IMR-90 (cell line): ENCODE measurements at regions not wholly inside any gene's neighbourhood (a gene's known extent, or its start where the extent isn't known, plus 50 kb on each side); places are given as distances from the start of the nearest gene placed in this dataset.
A peak's percentile ranks its signal among the peaks of the same experiment; 100 is the strongest.

Experiments used
- ATAC-seq: fragments of 200-7000 bp; cut with Tn5 transposase; 2 replicates; pipeline ENCODE4 v1.9.1; 2020; ENCODE audit warnings: low read depth, mild to moderate bottlenecking, moderate library complexity
- BruUV-seq: library from RNA; stranded (reverse); fragments of 400-500 nt; replicated peaks from 2 replicates; lab custom pipeline; 2021; lab: Mats Ljungman, UMichigan
- CTCF ChIA-PET: fragments of 300-600 bp; formaldehyde crosslinking; extraction: SDS; loops from one replicate; lab custom pipeline; 2021; ENCODE audit warnings: antibody characterized with exemption; lab: Yijun Ruan, JAX
- POLR2A ChIA-PET: fragments of 300-600 bp; sonication (Branson Sonifier 250); formaldehyde crosslinking; loops from one replicate; lab custom pipeline; 2022; ENCODE audit warnings: antibody characterized with exemption; ENCODE audit not compliant: unreplicated experiment; lab: Charles Lee
- DNase-seq: peaks from one replicate; pipeline ENCODE4 v3.0.0; 2013
- H2AFZ ChIP-seq: replicated peaks from 2 replicates; pipeline ENCODE3; 2013; ENCODE audit warnings: low read length, mild to moderate bottlenecking; ENCODE audit not compliant: poor library complexity
- H2AK5ac ChIP-seq: 2 replicates; pipeline ENCODE4 v1.6.1; 2013; ENCODE audit warnings: low read depth, low read length, inconsistent platforms
- H2AK9ac ChIP-seq: replicated peaks from 2 replicates; pipeline ENCODE3; 2013; ENCODE audit warnings: mild to moderate bottlenecking, low read depth, low read length, moderate library complexity; ENCODE audit not compliant: poor library complexity
- H2BK120ac ChIP-seq: 2 replicates; pipeline ENCODE4 v1.6.1; 2013; ENCODE audit warnings: low read depth, low read length, inconsistent platforms
- H2BK15ac ChIP-seq: 3 replicates; pipeline ENCODE4 v1.6.1; 2013; ENCODE audit warnings: low read depth, low read length, inconsistent platforms
- H2BK20ac ChIP-seq: 2 replicates; pipeline ENCODE4 v1.6.1; 2013; ENCODE audit warnings: low read depth, mild to moderate bottlenecking, inconsistent platforms, low read length, moderate library complexity
- H2BK5ac ChIP-seq: 2 replicates; pipeline ENCODE4 v1.6.1; 2013; ENCODE audit warnings: mild to moderate bottlenecking, low read depth, low read length, inconsistent platforms; ENCODE audit not compliant: poor library complexity, severe bottlenecking
- H3K14ac ChIP-seq: replicated peaks from 2 replicates; pipeline ENCODE4 v1.6.1; 2013; ENCODE audit warnings: low read depth, low read length, inconsistent platforms
- H3K18ac ChIP-seq: 2 replicates; pipeline ENCODE4 v1.6.1; 2013; ENCODE audit warnings: low read depth, low read length, control low read depth
- H3K23ac ChIP-seq: 2 replicates; pipeline ENCODE4 v1.6.1; 2013; ENCODE audit warnings: low read depth, low read length, inconsistent platforms
- H3K27ac ChIP-seq: 2 replicates; pipeline ENCODE4 v1.5.1; 2013; ENCODE audit warnings: mild to moderate bottlenecking, control low read depth, low read length; ENCODE audit not compliant: insufficient read depth
- H3K27me3 ChIP-seq: 2 replicates; pipeline ENCODE4 v1.6.1; 2013; ENCODE audit warnings: low read length; ENCODE audit not compliant: control insufficient read depth, insufficient read depth
- H3K36me3 ChIP-seq: 2 replicates; pipeline ENCODE4 v1.6.1; 2013; ENCODE audit warnings: low read length, mixed read lengths; ENCODE audit not compliant: control insufficient read depth, insufficient read depth
- H3K4ac ChIP-seq: 2 replicates; pipeline ENCODE4 v1.6.1; 2013; ENCODE audit warnings: low read depth, low read length, inconsistent platforms
- H3K4me1 ChIP-seq: 2 replicates; pipeline ENCODE4 v1.6.1; 2013; ENCODE audit warnings: low read length, mixed read lengths; ENCODE audit not compliant: control insufficient read depth, insufficient read depth
- H3K4me2 ChIP-seq: 2 replicates; pipeline ENCODE4 v1.6.1; 2013; ENCODE audit warnings: low read depth, mild to moderate bottlenecking, control low read depth, low read length, moderate library complexity
- H3K4me3 ChIP-seq: 2 replicates; pipeline ENCODE4 v1.5.1; 2013; ENCODE audit warnings: low read depth, mild to moderate bottlenecking, control low read depth, low read length, moderate library complexity; ENCODE audit not compliant: insufficient read depth
- H3K56ac ChIP-seq: 2 replicates; pipeline ENCODE4 v1.6.1; 2013; ENCODE audit warnings: low read length, inconsistent platforms; ENCODE audit not compliant: insufficient read depth; ENCODE audit errors: extremely low read depth
- H3K79me1 ChIP-seq, 2 experiments: 2 replicates each; pipeline ENCODE4 v1.6.1; 2013; ENCODE audit warnings: low read length in 2 of 2, inconsistent platforms in 1 of 2, low read depth in 1 of 2
- H3K9ac ChIP-seq: 2 replicates; pipeline ENCODE4 v1.6.1; 2013; ENCODE audit warnings: low read depth, low read length, control low read depth
- H3K9me1 ChIP-seq: 2 replicates; pipeline ENCODE4 v1.6.1; 2013; ENCODE audit warnings: low read length, inconsistent platforms; ENCODE audit not compliant: insufficient read depth
- H3K9me3 ChIP-seq: 2 replicates; pipeline ENCODE4 v1.6.1; 2013; ENCODE audit warnings: low read length; ENCODE audit not compliant: control insufficient read depth, insufficient read depth
- H4K20me1 ChIP-seq: 2 replicates; pipeline ENCODE4 v1.6.1; 2013; ENCODE audit warnings: low read length, inconsistent platforms; ENCODE audit not compliant: insufficient read depth
- H4K5ac ChIP-seq: 2 replicates; pipeline ENCODE4 v1.6.1; 2013; ENCODE audit warnings: mild to moderate bottlenecking, low read depth, low read length, control low read depth
- H4K8ac ChIP-seq, 2 experiments: 2 replicates each; pipeline ENCODE4 v1.6.1; 2013; ENCODE audit warnings: low read depth in 2 of 2, low read length in 2 of 2, control low read depth in 1 of 2, inconsistent platforms in 1 of 2
- H4K91ac ChIP-seq: 2 replicates; pipeline ENCODE4 v1.6.1; 2013; ENCODE audit warnings: low read depth, low read length, inconsistent platforms; ENCODE audit not compliant: insufficient read depth
- CTCF ChIP-seq: conservative IDR thresholded peaks from 2 replicates; pipeline ENCODE4 v1.5.1; 2012; ENCODE audit warnings: mild to moderate bottlenecking, low read depth, low read length, improper control_type of control experiment
- ELK1 ChIP-seq: fragments of 150-350 bp; IDR thresholded peaks from 2 replicates; pipeline ENCODE4 v1.6.1; 2016; ENCODE audit warnings: low read depth, mild to moderate bottlenecking, low read length, moderate library complexity, borderline replicate concordance
- FOS ChIP-seq: fragments of 150-350 bp; IDR thresholded peaks from 2 replicates; pipeline ENCODE4 v1.6.1; 2016; ENCODE audit warnings: low read depth, low read length
- MAZ ChIP-seq: IDR thresholded peaks from 2 replicates; pipeline ENCODE4 v1.6.1; 2012; ENCODE audit warnings: low read depth, mild to moderate bottlenecking, low read length, improper control_type of control experiment, moderate library complexity, borderline replicate concordance
- RAD21 ChIP-seq: IDR thresholded peaks from 2 replicates; pipeline ENCODE4 v1.6.1; 2012; ENCODE audit warnings: low read length, improper control_type of control experiment
- SMC3 ChIP-seq: fragments of 150-350 bp; IDR thresholded peaks from 2 replicates; pipeline ENCODE4 v1.6.1; 2016; ENCODE audit warnings: low read depth, mild to moderate bottlenecking, antibody characterized with exemption, low read length, moderate library complexity
- WGBS, 2 experiments: methylation state at CpG; one replicate each; pipeline versions ENCODE4 v1.1.5 to v1.1.7; 2013; ENCODE audit warnings: missing lambda C conversion rate in 2 of 2; ENCODE audit not compliant: insufficient read length in 1 of 2; ENCODE audit errors: extremely low coverage in 2 of 2; 5-methylcytosine and 5-hydroxymethylcytosine counted together
- dilution Hi-C: fragments of 300-500 bp; cut with HindIII; formaldehyde crosslinking; loops from one replicate; pipeline ENCODE4 v1.14.3; 2018; ENCODE audit warnings: low sequenced_read_pairs; ENCODE audit not compliant: unreplicated experiment
- in situ Hi-C: fragments of 300-500 bp; cut with MboI; formaldehyde crosslinking; loops from 3 replicates; pipeline ENCODE4 v1.14.3; 2019; ENCODE audit warnings: low sequenced_read_pairs, inconsistent platforms, mixed read lengths
- intact Hi-C: fragments of 100-400 bp; cut with micrococcal nuclease; formaldehyde crosslinking; loops from 2 replicates; pipeline ENCODE4 v1.10.0; 2022

- peaks cover 4% of the 10 kb centered on the region; the same call in 1 of the 2 replicates for H3K4me1 ChIP-seq
- ChIA-PET CTCF (interaction anchor here (0.6 to 1.0 kb wide), 2 partner anchors 335 to 860 kb away, joined by 3 read pairs; no protein-coding TSS in a partner anchor), POLR2A (no interaction called here)
- H3K9me3 ChIP-seq = no peaks in the 10 kb centered on the region
- H3K18ac ChIP-seq = no peak overlapping the region
- H3K4ac ChIP-seq = no peak overlapping the region
- H2BK120ac ChIP-seq = no peak overlapping the region
- no peak overlapping the region for H2AK5ac ChIP-seq
- TF ChIP-seq MAZ (no peak), RAD21 (peak; percentile 67), CTCF (peak; percentile 77), SMC3 (peak; percentile 74), ELK1 (no peak), FOS (no peak)
- H4K8ac ChIP-seq = no peak overlapping the region
- intact Hi-C loops (loop anchor here (1.0 to 10.0 kb wide), 2 partner anchors 92 to 861 kb away; no protein-coding TSS in a partner anchor), in situ Hi-C loops (no loop called here), dilution Hi-C loops (no loop called here)
- H3K79me1 ChIP-seq = no peaks in the 10 kb centered on the region
- no peak overlapping the region for H2BK15ac ChIP-seq
- no peak overlapping the region for H4K5ac ChIP-seq
- H2BK20ac ChIP-seq = no peak overlapping the region
- DNase-seq (peak; percentile 47), ATAC-seq (peak; percentile 79)
- H2AFZ ChIP-seq = no peak overlapping the region
- no peak overlapping the region for H4K91ac ChIP-seq
- H3K4me3 ChIP-seq = no peak overlapping the region
- H2AK9ac ChIP-seq = no peak overlapping the region
- no peak overlapping the region for H3K23ac ChIP-seq
- H3K27me3 ChIP-seq = peaks cover 7% of the 10 kb centered on the region
- no peaks in the 10 kb centered on the region for H3K9me1 ChIP-seq
- WGBS, 2 experiments = no CpG with 5 or more reads among the region's 10 CpGs
- H3K4me2 ChIP-seq = no peak overlapping the region
- no peak overlapping the region for H3K9ac ChIP-seq
- no TSS peak for BruUV-seq
- H3K14ac ChIP-seq = no peak overlapping the region
- no peak overlapping the region for H3K56ac ChIP-seq
- H2BK5ac ChIP-seq = no peak overlapping the region
- H4K20me1 ChIP-seq = no peaks in the 10 kb centered on the region
- H3K36me3 ChIP-seq = no peaks in the 10 kb centered on the region
- H3K27ac ChIP-seq = no peak overlapping the region
Measured at GRCh38 chr6:142566628-142567396, 265.0 kb downstream of the ADGRG6 start.
